GM13977 (cell line): ENCODE measurements at regions not wholly inside any gene's neighbourhood (a gene's known extent, or its start where the extent isn't known, plus 50 kb on each side); places are given as distances from the start of the nearest gene placed in this dataset.
"Not testable (repeated sequence)": the region's sequence is repeated elsewhere in the genome, so short reads cannot be mapped to it uniquely, and the experiment has no call there.

Source experiments
- DNase-seq: peaks from one replicate; pipeline ENCODE4 v3.0.0; 2012; ENCODE audit warnings: low spot score
- CTCF ChIP-seq: IDR thresholded peaks from 2 replicates; pipeline ENCODE4 v1.5.1; 2012; ENCODE audit warnings: mild to moderate bottlenecking, control low read depth; ENCODE audit not compliant: insufficient read depth; ENCODE audit errors: extremely low read depth, missing control alignments
- in situ Hi-C: fragments of 300-500 bp; cut with MboI; formaldehyde crosslinking; loops from one replicate; pipeline ENCODE4 v1.12.0; 2022; ENCODE audit warnings: low sequenced_read_pairs, low pct_unique_long_range_greater_than_20kb, mixed read lengths, inconsistent platforms; ENCODE audit not compliant: unreplicated experiment

- in situ Hi-C loops, result no loop called here
- no peak for TF ChIP-seq CTCF
- no peak for DNase-seq
Observed at GRCh38 chr21:39077876-39078275, 105.4 kb downstream of the PSMG1 start.

GRCh38 chr21:39074508-39074907 is 108.7 kb downstream of the PSMG1 start:
- no peak for DNase-seq
- in situ Hi-C loops, result no loop called here
- TF ChIP-seq CTCF, result no peak

- in situ Hi-C loops, result no loop called here
- DNase-seq, result no peak
- no peak for TF ChIP-seq CTCF
Observed at GRCh38 chr21:39073717-39074116, 109.5 kb downstream of the PSMG1 start.

GRCh38 chr21:39073063-39073462 is 110.2 kb downstream of the PSMG1 start:
- no peak for TF ChIP-seq CTCF
- DNase-seq, result no peak
- in situ Hi-C loops, result no loop called here

GRCh38 chr21:39072468-39072867 is 110.8 kb downstream of the PSMG1 start:
- in situ Hi-C loops, result no loop called here
- DNase-seq, result no peak
- no peak for TF ChIP-seq CTCF

GRCh38 chr21:39071623-39072214 is 111.5 kb downstream of the PSMG1 start:
- in situ Hi-C loops, result no loop called here
- DNase-seq, result no peak
- no peak for TF ChIP-seq CTCF

- in situ Hi-C loops, DNase-seq: not testable (repeated sequence)
Observed at GRCh38 chr21:39069856-39070255, 113.4 kb downstream of the PSMG1 start.
